Gastrocnemius medialis (tissue), 4 donors: ENCODE measurements at regions not wholly inside any gene's neighbourhood (a gene's known extent, or its start where the extent isn't known, plus 50 kb on each side); places are given as distances from the start of the nearest gene placed in this dataset.

Experiments used
- ATAC-seq, 2 donors: fragments of 150-250 bp; one replicate each; pipeline ENCODE4 v1.9.1; 2016
- DNase-seq, 2 donors: peaks; one replicate each; pipeline ENCODE4 v3.0.0-alpha.2; 2019
- H3K27ac ChIP-seq, 4 donors: fragments of 200-600 bp; sonication (generic); 1 replicate in 1 of 4; 2 replicates in 3 of 4; pipeline ENCODE4 v1.5.1; 2016 to 2018; ENCODE audit warnings: mild to moderate bottlenecking in 2 of 4, moderate library complexity in 1 of 4
- H3K27me3 ChIP-seq, 3 donors: fragments of 200-600 bp; sonication (generic) in 2 of 3; 1 replicate in 1 of 3; 2 replicates in 2 of 3; pipeline versions ENCODE4 v1.5.1 to v1.6.0; 2016 to 2019; ENCODE audit warnings: mild to moderate bottlenecking in 1 of 3, moderate library complexity in 1 of 3
- H3K36me3 ChIP-seq, 2 donors: fragments of 200-600 bp; sonication (generic) in 1 of 2; one replicate each; pipeline ENCODE4 v1.5.1; 2017 to 2018
- H3K4me1 ChIP-seq, 2 donors: fragments of 200-600 bp; sonication (generic) in 1 of 2; one replicate each; pipeline ENCODE4 v1.5.1; 2016 to 2017; ENCODE audit warnings: mild to moderate bottlenecking in 2 of 2
- H3K4me3 ChIP-seq, 4 donors: fragments of 200-600 bp; sonication (generic) in 3 of 4; 1 replicate in 1 of 4; 2 replicates in 3 of 4; pipeline ENCODE4 v1.5.1; 2016 to 2019; ENCODE audit warnings: mild to moderate bottlenecking in 2 of 4
- H3K9me3 ChIP-seq, 3 donors: fragments of 200-600 bp; sonication (generic) in 2 of 3; 1 replicate in 1 of 3; 2 replicates in 2 of 3; pipeline ENCODE4 v1.5.1; 2016 to 2019
- CTCF ChIP-seq, 5 experiments: fragments of 450-650 bp in 3 of 5; fragments of 200-600 bp in 2 of 5; sonication (generic) in 2 of 5; IDR thresholded peaks in 4 of 5; conservative IDR thresholded peaks in 1 of 5; 1 replicate in 4 of 5; 2 replicates in 1 of 5; pipeline ENCODE4 v1.5.1; 2016 to 2019; ENCODE audit warnings: antibody characterized with exemption in 5 of 5, mild to moderate bottlenecking in 3 of 5, moderate library complexity in 3 of 5
- POLR2A ChIP-seq, 2 donors: fragments of 450-650 bp; IDR thresholded peaks; one replicate each; pipeline ENCODE4 v1.6.1; 2017; ENCODE audit warnings: antibody characterized with exemption in 2 of 2, mild to moderate bottlenecking in 2 of 2, moderate library complexity in 2 of 2
- in situ Hi-C, 4 donors: fragments of 200-750 bp; cut with MboI; loops; one replicate each; pipeline versions ENCODE4 v1.15.0 to v1.8.0; 2017; ENCODE audit warnings: low sequenced_read_pairs in 4 of 4
- intact Hi-C: fragments of 100-400 bp; cut with DNase I; formaldehyde crosslinking; loops from one replicate; pipeline ENCODE4 v1.15.1; 2023; ENCODE audit warnings: low total_unique reads

GRCh38 chr4:163762741-163763140 is 268.3 kb downstream of the TMA16 start:
- H3K4me3 ChIP-seq, result no peak overlapping the region
- H3K9me3 ChIP-seq, result no peaks in the 10 kb centered on the region
- no peaks in the 10 kb centered on the region for H3K27me3 ChIP-seq
- TF ChIP-seq CTCF (IDR thresholded peaks at IDR 0.05 in 4 of 5, conservative IDR thresholded peaks at IDR 0.05 in 1 of 5), result no peak
- TF ChIP-seq POLR2A (IDR thresholded peaks at IDR 0.05), result no peak
- DNase-seq, result no peak
- H3K4me1 ChIP-seq, result no peaks in the 10 kb centered on the region
- in situ Hi-C loops, result no loop called here
- no peak overlapping the region for H3K27ac ChIP-seq
- no peaks in the 10 kb centered on the region for H3K36me3 ChIP-seq
- no peak for ATAC-seq
- intact Hi-C loops, result no loop called here

- in situ Hi-C loops (no loop called here), intact Hi-C loops (no loop called here)
- Histone ChIP-seq H3K9me3 (no peaks in the 10 kb centered on the region), H3K27ac (no peak overlapping the region), H3K4me1 (no peaks in the 10 kb centered on the region), H3K4me3 (no peak overlapping the region), H3K27me3 (no peaks in the 10 kb centered on the region), H3K36me3 (no peaks in the 10 kb centered on the region)
- DNase-seq (no peak), ATAC-seq (no peak)
- TF ChIP-seq POLR2A (IDR thresholded peaks at IDR 0.05) (no peak), CTCF (IDR thresholded peaks at IDR 0.05 in 4 of 5, conservative IDR thresholded peaks at IDR 0.05 in 1 of 5) (no peak)
Observed at GRCh38 chr4:163764569-163764968, 270.1 kb downstream of the TMA16 start.

GRCh38 chr4:163768014-163768413 is 273.5 kb downstream of the TMA16 start:
- Histone ChIP-seq H3K9me3 (no peaks in the 10 kb centered on the region), H3K27me3 (no peaks in the 10 kb centered on the region), H3K36me3 (no peaks in the 10 kb centered on the region), H3K4me3 (no peak overlapping the region), H3K4me1 (no peaks in the 10 kb centered on the region), H3K27ac (no peak overlapping the region)
- intact Hi-C loops (no loop called here), in situ Hi-C loops (no loop called here)
- no peak for ATAC-seq
- TF ChIP-seq CTCF (IDR thresholded peaks at IDR 0.05 in 4 of 5, conservative IDR thresholded peaks at IDR 0.05 in 1 of 5) (no peak), POLR2A (IDR thresholded peaks at IDR 0.05) (no peak)
- DNase-seq, result no peak

GRCh38 chr4:163772238-163772637 is 277.7 kb downstream of the TMA16 start:
- Histone ChIP-seq H3K27me3 (no peaks in the 10 kb centered on the region), H3K36me3 (no peaks in the 10 kb centered on the region), H3K4me1 (no peaks in the 10 kb centered on the region), H3K27ac (no peak overlapping the region), H3K4me3 (no peak overlapping the region), H3K9me3 (no peaks in the 10 kb centered on the region)
- ATAC-seq (no peak), DNase-seq (no peak)
- in situ Hi-C loops (no loop called here), intact Hi-C loops (no loop called here)
- TF ChIP-seq POLR2A (IDR thresholded peaks at IDR 0.05), result no peak
- no peak for TF ChIP-seq CTCF (IDR thresholded peaks at IDR 0.05 in 4 of 5, conservative IDR thresholded peaks at IDR 0.05 in 1 of 5)

- TF ChIP-seq CTCF (IDR thresholded peaks at IDR 0.05 in 4 of 5, conservative IDR thresholded peaks at IDR 0.05 in 1 of 5), result no peak
- no peak for TF ChIP-seq POLR2A (IDR thresholded peaks at IDR 0.05)
- H3K9me3 ChIP-seq, result no peaks in the 10 kb centered on the region
- H3K4me3 ChIP-seq, result no peak overlapping the region
- H3K27me3 ChIP-seq, result no peaks in the 10 kb centered on the region
- H3K36me3 ChIP-seq, result no peaks in the 10 kb centered on the region
- ATAC-seq (no peak), DNase-seq (no peak)
- H3K27ac ChIP-seq, result no peak overlapping the region
- intact Hi-C loops, result no loop called here
- no peaks in the 10 kb centered on the region for H3K4me1 ChIP-seq
- in situ Hi-C loops, result no loop called here
Observed at GRCh38 chr4:163773940-163774339, 279.4 kb downstream of the TMA16 start.
